Panc1 (cell line): ENCODE measurements at regions not wholly inside any gene's neighbourhood (a gene's known extent, or its start where the extent isn't known, plus 50 kb on each side); places are given as distances from the start of the nearest gene placed in this dataset.
A peak's percentile ranks its signal among the peaks of the same experiment; 100 is the strongest.

Source experiments
- ATAC-seq: fragments of 200-7000 bp; cut with Tn5 transposase; 2 replicates; pipeline ENCODE4 v1.9.1; 2020; ENCODE audit warnings: mild to moderate bottlenecking, moderate library complexity
- BruUV-seq: library from RNA; stranded (reverse); fragments of 400-500 nt; replicated peaks from 2 replicates; lab custom pipeline; 2021; lab: Mats Ljungman, UMichigan
- CTCF ChIA-PET: fragments of 300-600 bp; sonication (Branson Sonifier 250); formaldehyde crosslinking; loops from one replicate; lab custom pipeline; 2022; ENCODE audit warnings: antibody characterized with exemption; lab: Charles Lee
- POLR2A ChIA-PET: fragments of 300-600 bp; sonication (Branson Sonifier 250); formaldehyde crosslinking; loops from one replicate; lab custom pipeline; 2022; ENCODE audit warnings: antibody characterized with exemption; lab: Charles Lee
- DNase-seq: peaks from one replicate; pipeline ENCODE4 v3.0.0-alpha.2; 2010; ENCODE audit warnings: low read depth, low spot score
- H3K27ac ChIP-seq: 2 replicates; pipeline ENCODE4 v1.5.1; 2011; ENCODE audit warnings: mild to moderate bottlenecking, low read length, inconsistent platforms
- H3K27me3 ChIP-seq: fragments of 200-500 bp; sonication (Bioruptor generic); 2 replicates; pipeline ENCODE4 v1.6.0; 2014; ENCODE audit warnings: low read length, inconsistent platforms; ENCODE audit not compliant: control insufficient read depth, insufficient read depth
- H3K36me3 ChIP-seq: fragments of 200-500 bp; sonication (Bioruptor generic); 2 replicates; pipeline ENCODE4 v1.5.1; 2014; ENCODE audit warnings: inconsistent platforms, mild to moderate bottlenecking, low read length, moderate library complexity; ENCODE audit not compliant: control insufficient read depth, insufficient read depth
- H3K4me1 ChIP-seq: 2 replicates; pipeline ENCODE4 v1.5.1; 2011; ENCODE audit warnings: inconsistent platforms, mild to moderate bottlenecking, low read length, moderate library complexity; ENCODE audit not compliant: control insufficient read depth, insufficient read depth
- H3K4me3 ChIP-seq, 2 experiments: 2 replicates each; pipeline ENCODE4 v1.5.1; 2011 to 2012; ENCODE audit warnings: low read depth in 2 of 2, low read length in 2 of 2, mild to moderate bottlenecking in 2 of 2, inconsistent platforms in 1 of 2, moderate library complexity in 1 of 2
- H3K9me3 ChIP-seq: fragments of 200-500 bp; sonication (Bioruptor generic); 2 replicates; pipeline ENCODE4 v1.5.1; 2014; ENCODE audit warnings: low read depth, mild to moderate bottlenecking, inconsistent platforms, low read length, moderate library complexity; ENCODE audit not compliant: control insufficient read depth, insufficient read depth
- CTCF ChIP-seq: fragments of 450-650 bp; IDR thresholded peaks from 2 replicates; pipeline ENCODE4 v1.5.1; 2017; ENCODE audit warnings: mild to moderate bottlenecking
- POLR2AphosphoS5 ChIP-seq: IDR thresholded peaks from 2 replicates; pipeline ENCODE4 v1.6.1; 2012; ENCODE audit warnings: mild to moderate bottlenecking, low read depth, low read length, moderate library complexity
- REST ChIP-seq, 2 experiments: IDR thresholded peaks; 2 replicates each; pipeline ENCODE4 v1.6.1; 2011 to 2012; ENCODE audit warnings: low read depth in 2 of 2, control low read depth in 1 of 2, low read length in 1 of 2, mild to moderate bottlenecking in 1 of 2, moderate library complexity in 1 of 2; ENCODE audit not compliant: insufficient read depth in 1 of 2
- SIN3A ChIP-seq: IDR thresholded peaks from 2 replicates; pipeline ENCODE4 v1.6.1; 2012; ENCODE audit warnings: low read depth, mild to moderate bottlenecking, low read length, moderate library complexity, borderline replicate concordance; ENCODE audit not compliant: insufficient read depth
- TCF7L2 ChIP-seq: IDR thresholded peaks from 2 replicates; pipeline ENCODE4 v1.6.1; 2011; ENCODE audit warnings: mild to moderate bottlenecking, low read depth, low read length, inconsistent platforms
- in situ Hi-C: cut with HindIII; loops from 2 replicates; pipeline ENCODE4 v1.10.0; 2016; ENCODE audit warnings: low sequenced_read_pairs, low pct_unique_long_range_greater_than_20kb
- intact Hi-C: fragments of 100-400 bp; cut with micrococcal nuclease; formaldehyde crosslinking; loops from one replicate; pipeline ENCODE4 v1.10.0; 2022; ENCODE audit not compliant: unreplicated experiment

GRCh38 chr5:159820692-159821091, 95.6 kb upstream of the ADRA1B start:
- Histone ChIP-seq H3K27me3 (no peaks in the 10 kb centered on the region), H3K27ac (no peak overlapping the region), H3K4me3 (no peak overlapping the region), H3K4me1 (peaks cover 8% of the 10 kb centered on the region), H3K9me3 (no peaks in the 10 kb centered on the region), H3K36me3 (no peaks in the 10 kb centered on the region)
- POLR2A ChIA-PET = no interaction called here
- no TSS peak for BruUV-seq
- in situ Hi-C loops = no loop called here
- TF ChIP-seq TCF7L2 (no peak), SIN3A (no peak), CTCF (no peak), REST (IDR thresholded peaks at IDR 0.05; ENCODE audit: insufficient read depth in 1 of 2, low read depth in 2 of 2, low read length in 1 of 2) (no peak), POLR2AphosphoS5 (no peak)
- ATAC-seq = no peak
- CTCF ChIA-PET = no interaction called here
- DNase-seq = no peak
- intact Hi-C loops = loop anchor here (10.0 kb wide), 1 partner anchor 94 kb away; the partner anchor contains the start of gene ADRA1B

GRCh38 chr5:159821461-159821940, 94.8 kb upstream of the ADRA1B start:
- POLR2A ChIA-PET = no interaction called here
- no TSS peak for BruUV-seq
- Histone ChIP-seq H3K36me3 (no peaks in the 10 kb centered on the region), H3K4me3 (no peak overlapping the region), H3K4me1 (peaks cover 13% of the 10 kb centered on the region), H3K27ac (0 out of 2 replicates have a peak overlapping the region, but pooled peaks have one; percentile 17), H3K27me3 (no peaks in the 10 kb centered on the region), H3K9me3 (no peaks in the 10 kb centered on the region)
- in situ Hi-C loops = no loop called here
- ATAC-seq = no peak
- no peak for TF ChIP-seq TCF7L2
- no peak for TF ChIP-seq POLR2AphosphoS5
- TF ChIP-seq CTCF = no peak
- TF ChIP-seq SIN3A = no peak
- no peak for TF ChIP-seq REST (IDR thresholded peaks at IDR 0.05; ENCODE audit: insufficient read depth in 1 of 2, low read depth in 2 of 2, low read length in 1 of 2)
- intact Hi-C loops = loop anchor here (10.0 kb wide), 1 partner anchor 93 kb away; the partner anchor contains the start of gene ADRA1B
- DNase-seq = no peak
- CTCF ChIA-PET = no interaction called here
